Spinal cord (tissue), 9 donors: ENCODE measurements at regions not wholly inside any gene's neighbourhood (a gene's known extent, or its start where the extent isn't known, plus 50 kb on each side); places are given as distances from the start of the nearest gene placed in this dataset.
A peak's percentile ranks its signal among the peaks of the same experiment; 100 is the strongest.

Experiments used
- DNase-seq, 6 donors: peaks; one replicate each; pipeline versions ENCODE4 v3.0.0 to v3.0.0-alpha.2; 2013 to 2015; ENCODE audit warnings: low spot score in 6 of 6, low read depth in 4 of 6
- H3K27ac ChIP-seq: one replicate; pipeline ENCODE4 v1.5.1; 2013; ENCODE audit warnings: low read depth, low read length, control low read depth
- H3K27me3 ChIP-seq: one replicate; pipeline ENCODE4 v1.6.1; 2013; ENCODE audit warnings: low read length; ENCODE audit not compliant: control insufficient read depth, insufficient read depth
- H3K36me3 ChIP-seq: one replicate; pipeline ENCODE4 v1.6.1; 2013; ENCODE audit warnings: low read length; ENCODE audit not compliant: control insufficient read depth, insufficient read depth
- H3K4me1 ChIP-seq: one replicate; pipeline ENCODE4 v1.6.1; 2013; ENCODE audit warnings: low read length; ENCODE audit not compliant: control insufficient read depth, insufficient read depth
- H3K4me3 ChIP-seq: one replicate; pipeline ENCODE4 v1.5.1; 2013; ENCODE audit warnings: low read depth, low read length, control low read depth
- H3K9me3 ChIP-seq: one replicate; pipeline ENCODE4 v1.6.1; 2013; ENCODE audit warnings: low read length; ENCODE audit not compliant: control insufficient read depth, insufficient read depth
- WGBS: methylation state at CpG from one replicate; pipeline ENCODE4 v1.1.5; 2013; ENCODE audit warnings: missing lambda C conversion rate; ENCODE audit not compliant: insufficient coverage; 5-methylcytosine and 5-hydroxymethylcytosine counted together
- donor health status: healthy.

DNA sequence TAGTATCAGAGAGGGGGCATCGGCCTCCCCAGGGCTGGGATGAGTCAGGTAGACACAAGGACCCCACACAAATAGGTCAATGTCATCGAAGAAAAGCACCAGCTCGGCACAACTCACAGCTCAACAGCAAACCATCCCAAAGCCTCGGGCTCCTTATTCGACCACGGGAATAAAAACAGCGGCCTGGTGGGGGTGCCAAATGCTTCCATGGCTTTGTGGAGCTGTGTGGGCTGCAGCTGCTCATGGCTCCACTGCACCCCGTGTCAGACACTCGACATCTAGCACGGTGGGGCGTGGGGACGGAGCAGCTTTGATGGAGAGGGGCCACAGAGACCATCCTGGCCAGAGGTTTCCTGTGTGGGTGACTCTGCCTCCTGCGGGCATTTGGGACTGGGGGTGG lies 212.5 kb upstream of the SOX1 start:
- no peak overlapping the region for H3K27ac ChIP-seq
- peaks cover 2% of the 10 kb centered on the region for H3K27me3 ChIP-seq
- no peak for DNase-seq
- H3K9me3 ChIP-seq = no peaks in the 10 kb centered on the region
- no peak overlapping the region for H3K4me3 ChIP-seq
- 71% methylated on average over 8 of the region's 13 CpGs for WGBS
- H3K4me1 ChIP-seq = peaks cover 17% of the 10 kb centered on the region
- no peaks in the 10 kb centered on the region for H3K36me3 ChIP-seq

DNA sequence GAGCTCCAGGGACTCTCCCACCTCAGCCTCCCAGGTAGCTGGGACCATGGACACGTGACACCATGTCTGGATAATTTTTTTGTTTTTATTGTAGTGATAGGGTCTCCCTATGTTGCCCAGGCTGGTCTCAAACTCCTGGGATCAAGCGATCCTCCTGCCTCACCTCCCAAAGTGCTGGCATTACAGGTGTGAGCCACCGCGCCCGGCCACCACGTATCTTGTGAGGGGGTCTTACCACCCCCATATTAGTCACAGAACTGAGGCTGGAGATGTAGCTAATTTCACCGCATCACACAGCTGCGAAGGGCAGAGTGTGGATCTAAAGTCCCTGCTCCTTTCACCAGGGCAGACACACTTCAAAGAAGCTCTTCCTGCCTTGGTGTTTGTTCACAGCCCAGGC lies 211.8 kb upstream of the SOX1 start:
- 97% methylated on average over 6 of the region's 8 CpGs for WGBS

GRCh38 chr13:111855786-111856185 lies 211.2 kb upstream of the SOX1 start:
- WGBS = 93% methylated on average over 7 of the region's 8 CpGs
- Histone ChIP-seq H3K9me3 (no peaks in the 10 kb centered on the region), H3K36me3 (no peaks in the 10 kb centered on the region), H3K27me3 (peaks cover 2% of the 10 kb centered on the region), H3K4me3 (no peak overlapping the region), H3K4me1 (peaks cover 13% of the 10 kb centered on the region), H3K27ac (no peak overlapping the region)
- no peak for DNase-seq

More for the DNA sequence above, 211.8 kb upstream of the SOX1 start:
- Histone ChIP-seq H3K27ac (no peak overlapping the region), H3K4me1 (peaks cover 17% of the 10 kb centered on the region), H3K36me3 (no peaks in the 10 kb centered on the region), H3K9me3 (no peaks in the 10 kb centered on the region), H3K27me3 (peaks cover 2% of the 10 kb centered on the region), H3K4me3 (no peak overlapping the region)
- no peak for DNase-seq

GRCh38 chr13:111856571-111856970 lies 210.4 kb upstream of the SOX1 start:
- H3K27ac ChIP-seq = no peak overlapping the region
- peaks cover 13% of the 10 kb centered on the region for H3K4me1 ChIP-seq
- no peak overlapping the region for H3K4me3 ChIP-seq
- no peaks in the 10 kb centered on the region for H3K36me3 ChIP-seq
- no peak for DNase-seq
- WGBS = 91% methylated on average over 11 of the region's 11 CpGs
- H3K27me3 ChIP-seq = peaks cover 2% of the 10 kb centered on the region
- no peaks in the 10 kb centered on the region for H3K9me3 ChIP-seq

DNA sequence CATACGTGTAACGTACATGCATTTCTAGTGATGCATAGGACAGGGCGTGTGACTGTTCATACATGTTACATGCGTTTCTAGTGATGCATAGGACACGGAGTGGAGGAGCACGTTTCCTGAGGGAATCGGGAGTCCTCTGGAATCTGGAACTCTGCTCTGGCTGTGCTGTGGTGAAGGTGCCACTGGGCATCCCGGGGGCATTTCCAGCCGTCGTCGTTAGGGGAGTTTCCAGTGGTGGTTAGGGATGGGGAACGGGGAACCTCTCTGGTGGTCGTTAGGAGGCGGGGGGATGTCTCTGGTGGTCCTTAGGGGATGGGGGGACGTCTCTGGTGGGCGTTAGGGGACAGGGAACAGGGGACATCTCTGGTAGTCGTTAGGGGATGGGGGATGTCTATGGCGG lies 209.6 kb upstream of the SOX1 start:
- H3K36me3 ChIP-seq = no peaks in the 10 kb centered on the region
- no peak for DNase-seq
- no peaks in the 10 kb centered on the region for H3K9me3 ChIP-seq
- WGBS = 80% methylated on average over 18 of the region's 18 CpGs
- H3K4me1 ChIP-seq = peaks cover 13% of the 10 kb centered on the region
- no peaks in the 10 kb centered on the region for H3K27me3 ChIP-seq
- H3K27ac ChIP-seq = no peak overlapping the region
- H3K4me3 ChIP-seq = no peak overlapping the region

GRCh38 chr13:111857846-111858560 lies 208.9 kb upstream of the SOX1 start:
- peaks cover 12% of the 10 kb centered on the region for H3K4me1 ChIP-seq
- H3K27me3 ChIP-seq = no peaks in the 10 kb centered on the region
- no peaks in the 10 kb centered on the region for H3K9me3 ChIP-seq
- no peak overlapping the region for H3K27ac ChIP-seq
- 91% methylated on average over 32 of the region's 32 CpGs for WGBS
- DNase-seq = no peak
- no peaks in the 10 kb centered on the region for H3K36me3 ChIP-seq
- no peak overlapping the region for H3K4me3 ChIP-seq

DNA sequence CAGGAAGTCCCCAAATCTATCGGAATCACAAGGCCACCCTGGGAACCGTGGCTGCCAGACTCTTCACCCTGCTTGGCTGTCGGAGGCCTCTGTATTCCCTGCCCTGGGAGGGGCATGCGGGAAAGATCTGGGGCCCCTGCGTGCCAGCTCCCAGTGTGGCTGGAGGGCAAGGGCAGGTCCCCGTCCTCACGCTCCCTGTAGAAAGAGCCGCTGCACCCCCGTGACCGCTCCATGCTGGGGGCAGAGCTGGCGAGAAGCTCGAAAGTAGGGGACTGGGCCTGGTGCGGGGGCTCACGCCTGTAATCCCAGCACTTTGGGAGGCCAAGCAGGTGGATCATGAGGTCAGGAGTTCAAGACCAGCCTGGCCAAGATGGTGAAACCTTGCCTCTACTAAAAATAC lies 208.4 kb upstream of the SOX1 start:
- 97% methylated on average over 14 of the region's 14 CpGs for WGBS
- H3K4me3 ChIP-seq = no peak overlapping the region

DNA sequence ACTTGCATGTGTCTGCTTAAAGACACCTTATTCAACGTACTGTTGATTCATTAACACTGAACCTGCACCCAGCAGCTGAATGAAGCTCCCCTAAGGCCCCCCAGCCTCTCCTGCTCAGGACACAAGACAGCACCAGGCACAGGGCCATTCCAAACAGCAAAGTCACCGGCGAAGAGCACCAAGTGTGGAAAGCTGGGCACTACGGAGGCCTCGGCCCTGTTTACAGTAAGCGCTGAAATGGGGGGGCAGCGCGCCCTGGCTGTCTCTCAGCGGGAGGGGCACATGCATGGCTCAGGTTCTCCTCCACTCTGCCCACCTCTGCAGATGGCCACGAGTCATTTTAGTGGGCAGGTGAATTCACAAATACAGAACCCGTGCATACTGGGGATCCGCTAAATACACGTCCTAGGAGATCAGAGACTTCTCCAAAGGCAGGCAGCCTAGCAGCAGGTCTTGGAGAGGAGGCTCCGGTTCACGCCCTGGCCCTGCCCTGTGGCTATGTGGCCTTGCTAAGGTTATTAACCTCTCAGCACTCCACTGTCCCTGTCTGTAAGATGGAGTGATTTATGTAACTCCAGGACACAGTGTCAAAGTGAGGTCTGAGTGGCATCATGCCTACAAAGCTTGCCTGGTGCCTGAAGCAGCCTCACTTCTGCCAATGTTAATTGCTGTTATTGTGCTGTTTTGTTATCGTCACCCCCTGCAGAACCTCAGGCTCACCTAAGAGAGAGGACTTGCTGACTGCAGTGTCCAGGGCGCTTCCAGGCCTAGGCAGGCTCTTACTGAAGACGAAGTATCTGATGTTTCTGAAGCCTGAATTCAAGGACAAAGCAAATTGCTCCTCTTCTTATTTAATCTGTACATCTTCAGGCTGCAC lies 207.4 kb upstream of the SOX1 start:
- Histone ChIP-seq H3K9me3 (no peaks in the 10 kb centered on the region), H3K36me3 (no peaks in the 10 kb centered on the region), H3K27ac (no peak overlapping the region), H3K4me3 (no peak overlapping the region), H3K27me3 (no peaks in the 10 kb centered on the region), H3K4me1 (no peaks in the 10 kb centered on the region)
- DNase-seq = no peak
- 80% methylated on average over 15 of the region's 18 CpGs for WGBS

More for the DNA sequence above, 208.4 kb upstream of the SOX1 start:
- Histone ChIP-seq H3K27ac (no peak overlapping the region), H3K4me1 (peaks cover 8% of the 10 kb centered on the region), H3K27me3 (no peaks in the 10 kb centered on the region), H3K9me3 (no peaks in the 10 kb centered on the region), H3K36me3 (no peaks in the 10 kb centered on the region)
- no peak for DNase-seq

DNA sequence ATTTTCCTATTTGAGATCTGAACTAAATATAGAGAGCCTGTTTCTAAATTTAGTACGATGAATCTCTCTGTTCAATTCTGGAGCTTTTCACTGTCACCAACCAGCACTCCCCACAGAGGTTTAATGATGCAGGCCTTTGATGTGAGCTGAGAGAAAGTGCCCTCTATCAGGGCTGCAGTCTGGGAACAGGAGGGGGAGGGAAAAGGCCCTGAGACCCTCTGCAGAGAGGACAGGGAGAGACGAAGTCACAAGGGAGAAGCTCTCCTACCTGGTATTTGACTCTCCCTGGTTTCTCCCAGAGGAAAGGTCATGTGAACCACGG lies 206.8 kb upstream of the SOX1 start:
- peak in 1 of 6 donors; percentile 29 for DNase-seq
- no peaks in the 10 kb centered on the region for H3K4me1 ChIP-seq
- H3K27ac ChIP-seq = no peak overlapping the region
- H3K4me3 ChIP-seq = no peak overlapping the region
- 14% methylated on average over 1 of the region's 3 CpGs for WGBS
- H3K9me3 ChIP-seq = no peaks in the 10 kb centered on the region
- H3K36me3 ChIP-seq = no peaks in the 10 kb centered on the region
- no peaks in the 10 kb centered on the region for H3K27me3 ChIP-seq

- Histone ChIP-seq H3K9me3 (no peaks in the 10 kb centered on the region), H3K36me3 (no peaks in the 10 kb centered on the region), H3K27me3 (no peaks in the 10 kb centered on the region), H3K4me3 (no peak overlapping the region), H3K4me1 (no peaks in the 10 kb centered on the region), H3K27ac (no peak overlapping the region)
- WGBS = 92% methylated on average over 4 of the region's 7 CpGs
- DNase-seq = no peak
Observed at GRCh38 chr13:111861319-111861718, 205.6 kb upstream of the SOX1 start.
